ENCODE measurements at regions not wholly inside any gene's neighbourhood (a gene's known extent, or its start where the extent isn't known, plus 50 kb on each side); places are given as distances from the start of the nearest gene placed in this dataset.

DNA sequence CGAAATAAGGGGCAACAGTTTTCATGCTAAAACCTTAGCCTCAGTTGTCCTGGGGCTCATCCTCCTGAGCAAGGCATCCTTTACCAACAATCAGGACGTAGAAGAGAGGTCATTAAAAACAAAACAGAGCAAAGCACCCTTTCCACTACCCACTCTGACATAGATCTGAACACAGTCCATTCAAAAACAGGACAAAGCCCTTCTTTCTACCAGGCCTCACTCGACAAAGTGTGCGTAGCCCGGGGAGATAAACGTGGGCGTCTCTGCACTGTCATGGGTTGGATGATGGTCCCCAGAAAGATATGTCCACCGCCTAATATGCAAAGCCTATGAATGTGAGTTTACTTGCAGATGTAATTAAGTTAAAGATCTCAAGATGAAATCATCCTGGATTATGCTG lies 60.6 kb upstream of the TAS2R1 start:
- Histone ChIP-seq H4K5ac (ENCODE audit: insufficient read length, low read depth, low read length) (no peak overlapping the region), H3K56ac (replicated peaks; ENCODE audit: insufficient read length, low read depth, low read length) (no peak overlapping the region), H4K20me1 (replicated peaks in 1 of 2; ENCODE audit: control insufficient read depth in 1 of 2, insufficient read depth in 2 of 2, low read length in 2 of 2) (no peaks in the 10 kb centered on the region), H3K9ac (replicated peaks in 1 of 4; ENCODE audit: extremely low read depth in 1 of 4, low read depth in 3 of 4, low read length in 3 of 4) (no peak overlapping the region), H3K79me1 (ENCODE audit: low read depth, low read length) (no peaks in the 10 kb centered on the region), H2BK120ac (replicated peaks; ENCODE audit: low read depth, low read length) (no peak overlapping the region), H3K4me1 (replicated peaks in 1 of 4; ENCODE audit: control insufficient read depth in 3 of 4, insufficient read depth in 4 of 4, low read length in 3 of 4) (no peaks in the 10 kb centered on the region), H2BK12ac (ENCODE audit: low read depth, low read length) (no peak overlapping the region), H2BK20ac (ENCODE audit: low read length) (no peak overlapping the region), H3K4me3 (ENCODE audit: extremely low read depth in 1 of 4, insufficient read depth in 2 of 4, low read depth in 3 of 4, low read length in 4 of 4) (no peak overlapping the region), H3K4me2 (ENCODE audit: insufficient read depth in 1 of 2, low read depth in 2 of 2, low read length in 2 of 2) (no peak overlapping the region), H4K91ac (replicated peaks; ENCODE audit: insufficient read length, low read length) (no peak overlapping the region), H2BK5ac (ENCODE audit: low read depth, low read length) (no peak overlapping the region), H3K23me2 (ENCODE audit: low read depth, low read length) (no peaks in the 10 kb centered on the region), H2AFZ (ENCODE audit: low read length) (no peak overlapping the region), H3K27me3 (replicated peaks in 1 of 4; ENCODE audit: control insufficient read depth in 3 of 4, extremely low read depth in 1 of 4, insufficient read depth in 3 of 4, low read length in 3 of 4) (no peaks in the 10 kb centered on the region), H3K23ac (ENCODE audit: insufficient read length) (no peak overlapping the region), H3K18ac (ENCODE audit: extremely low read depth, low read length) (no peak overlapping the region), H3K9me3 (ENCODE audit: insufficient read depth in 2 of 2, low read depth in 1 of 2, low read length in 1 of 2) (peaks cover 0 to 4% of the 10 kb centered on the region in 2 experiments; a peak in 2 of 4 replicates), H3K4ac (replicated peaks; ENCODE audit: insufficient read length, low read depth, low read length) (no peak overlapping the region), H2AK5ac (ENCODE audit: low read depth, low read length) (no peak overlapping the region), H3K27ac (ENCODE audit: low read depth, low read length) (no peak overlapping the region), H3K14ac (ENCODE audit: insufficient read length) (no peak overlapping the region), H4K8ac (ENCODE audit: extremely low read depth, insufficient read depth, low read length) (no peak overlapping the region), H2BK15ac (ENCODE audit: low read length) (no peak overlapping the region), H3K79me2 (ENCODE audit: control insufficient read depth in 1 of 2, insufficient read depth in 2 of 2, low read length in 2 of 2) (no peaks in the 10 kb centered on the region), H3K36me3 (ENCODE audit: control insufficient read depth in 2 of 4, insufficient read depth in 4 of 4, low read length in 3 of 4) (no peaks in the 10 kb centered on the region)
- WGBS, 2 experiments (ENCODE audit: extremely low coverage in 1 of 2, insufficient coverage in 1 of 2, insufficient read length in 1 of 2, insufficient replicate concordance in 2 of 2, low coverage in 1 of 2, low lambda C conversion rate in 2 of 2, missing lambda C conversion rate in 1 of 2) = 92% methylated on average over 8 of the region's 8 CpGs; no CpG with 5 or more reads in 1 of the 2 experiments
- POLR2A ChIA-PET (ENCODE audit: partially characterized antibody) = no interaction called here
- DNase-seq (ENCODE audit: low read depth in 1 of 2, low spot score in 2 of 2) = no peak
- FAIRE-seq = no peak
- CTCF ChIA-PET (ENCODE audit: partially characterized antibody) = no interaction called here
- TF ChIP-seq HDAC6 (IDR thresholded peaks at IDR 0.05; ENCODE audit: low read depth, low read length) (no peak), SAP30 (IDR thresholded peaks at IDR 0.05; ENCODE audit: insufficient read depth, insufficient replicate concordance, low read length) (no peak), JUND (IDR thresholded peaks at IDR 0.05; ENCODE audit: low read length) (no peak), RNF2 (IDR thresholded peaks at IDR 0.05; ENCODE audit: borderline replicate concordance, low read depth, low read length, missing control alignments, poor library complexity, severe bottlenecking) (no peak), CTBP2 (IDR thresholded peaks at IDR 0.05; ENCODE audit: borderline replicate concordance, insufficient read depth, insufficient read length, low read length) (no peak), GABPA (IDR thresholded peaks at IDR 0.05; ENCODE audit: borderline replicate concordance, insufficient read depth, low read length) (no peak), SP4 (IDR thresholded peaks at IDR 0.05; ENCODE audit: low read length) (no peak), CBX8 (IDR thresholded peaks at IDR 0.05; ENCODE audit: borderline replicate concordance, low read depth, low read length) (no peak), POLR2A (IDR thresholded peaks at IDR 0.05; ENCODE audit: control extremely low read depth in 1 of 2, low read depth in 2 of 2, low read length in 2 of 2) (no peak), NANOG (IDR thresholded peaks at IDR 0.05; ENCODE audit: insufficient read depth, low read depth, low read length, poor library complexity, severe bottlenecking) (no peak), YY1 (IDR thresholded peaks at IDR 0.05; ENCODE audit: low read depth, low read length) (no peak)
- TF ChIP-seq, protein P1, sequence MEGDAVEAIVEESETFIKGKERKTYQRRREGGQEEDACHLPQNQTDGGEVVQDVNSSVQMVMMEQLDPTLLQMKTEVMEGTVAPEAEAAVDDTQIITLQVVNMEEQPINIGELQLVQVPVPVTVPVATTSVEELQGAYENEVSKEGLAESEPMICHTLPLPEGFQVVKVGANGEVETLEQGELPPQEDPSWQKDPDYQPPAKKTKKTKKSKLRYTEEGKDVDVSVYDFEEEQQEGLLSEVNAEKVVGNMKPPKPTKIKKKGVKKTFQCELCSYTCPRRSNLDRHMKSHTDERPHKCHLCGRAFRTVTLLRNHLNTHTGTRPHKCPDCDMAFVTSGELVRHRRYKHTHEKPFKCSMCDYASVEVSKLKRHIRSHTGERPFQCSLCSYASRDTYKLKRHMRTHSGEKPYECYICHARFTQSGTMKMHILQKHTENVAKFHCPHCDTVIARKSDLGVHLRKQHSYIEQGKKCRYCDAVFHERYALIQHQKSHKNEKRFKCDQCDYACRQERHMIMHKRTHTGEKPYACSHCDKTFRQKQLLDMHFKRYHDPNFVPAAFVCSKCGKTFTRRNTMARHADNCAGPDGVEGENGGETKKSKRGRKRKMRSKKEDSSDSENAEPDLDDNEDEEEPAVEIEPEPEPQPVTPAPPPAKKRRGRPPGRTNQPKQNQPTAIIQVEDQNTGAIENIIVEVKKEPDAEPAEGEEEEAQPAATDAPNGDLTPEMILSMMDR (IDR thresholded peaks at IDR 0.05; ENCODE audit: control extremely low read depth in 1 of 3, insufficient read depth in 1 of 3, low read depth in 1 of 3, low read length in 3 of 3) = no peak
